Esophagus squamous epithelium (tissue), 5 donors: ENCODE measurements at regions not wholly inside any gene's neighbourhood (a gene's known extent, or its start where the extent isn't known, plus 50 kb on each side); places are given as distances from the start of the nearest gene placed in this dataset.

Source experiments
- DNase-seq: peaks from one replicate; lab custom pipeline; 2025; lab: John Stamatoyannopoulos, UW
- H3K27ac ChIP-seq, 4 donors: fragments of 200-600 bp; sonication (generic); one replicate each; pipeline ENCODE4 v1.5.1; 2016 to 2019; ENCODE audit warnings: mild to moderate bottlenecking in 1 of 4
- H3K27me3 ChIP-seq, 4 donors: fragments of 200-600 bp; sonication (generic); 1 replicate in 3 of 4; 2 replicates in 1 of 4; pipeline versions ENCODE4 v1.5.1 to v1.6.0; 2017 to 2021; ENCODE audit warnings: antibody characterized with exemption in 1 of 4
- H3K36me3 ChIP-seq, 3 donors: fragments of 200-600 bp; sonication (generic); one replicate each; pipeline ENCODE4 v1.5.1; 2016 to 2019
- H3K4me1 ChIP-seq, 3 donors: fragments of 200-600 bp; sonication (generic); one replicate each; pipeline ENCODE4 v1.5.1; 2017 to 2019
- H3K4me3 ChIP-seq, 4 donors: fragments of 200-600 bp; sonication (generic); 1 replicate in 3 of 4; 2 replicates in 1 of 4; pipeline ENCODE4 v1.5.1; 2016 to 2019; ENCODE audit warnings: mild to moderate bottlenecking in 2 of 4, moderate library complexity in 1 of 4
- H3K9me3 ChIP-seq, 3 donors: fragments of 200-600 bp; sonication (generic); one replicate each; pipeline ENCODE4 v1.5.1; 2016 to 2019
- CTCF ChIP-seq, 6 experiments: fragments of 450-650 bp in 4 of 6; fragments of 200-600 bp in 2 of 6; sonication (generic) in 2 of 6; IDR thresholded peaks; one replicate each; pipeline ENCODE4 v1.5.1; 2016 to 2019; ENCODE audit warnings: antibody characterized with exemption in 6 of 6, mild to moderate bottlenecking in 4 of 6, moderate library complexity in 4 of 6
- POLR2A ChIP-seq, 4 donors: fragments of 450-650 bp; IDR thresholded peaks; one replicate each; pipeline ENCODE4 v1.6.1; 2017; ENCODE audit warnings: antibody characterized with exemption in 4 of 4, mild to moderate bottlenecking in 4 of 4, moderate library complexity in 3 of 4
- WGBS, 2 donors: methylation state at CpG; one replicate each; pipeline ENCODE4 v1.1.5; 2018; 5-methylcytosine and 5-hydroxymethylcytosine counted together
- intact Hi-C: fragments of 100-400 bp; cut with DNase I; formaldehyde crosslinking; loops from one replicate; pipeline ENCODE4 v1.15.0; 2022
- donor health status: DM: yes; HTN: yes; CAD: no.

- intact Hi-C loops, result no loop called here
- H3K27ac ChIP-seq, result peak overlapping the region; percentile 90 to 95 (median 91)
- H3K36me3 ChIP-seq, result peaks cover 0 to 13% (median 0%) of the 10 kb centered on the region in 3 donors
- no peaks in the 10 kb centered on the region for H3K27me3 ChIP-seq
- TF ChIP-seq POLR2A (IDR thresholded peaks at IDR 0.05), result no peak
- no peak for TF ChIP-seq CTCF (IDR thresholded peaks at IDR 0.05)
- no peak for DNase-seq
- WGBS, 2 donors, result 28 to 30% methylated on average over 1 to 2 of the region's 2 CpGs
- H3K9me3 ChIP-seq, result no peaks in the 10 kb centered on the region
- peak overlapping the region; percentile 34 to 64 (median 49) for H3K4me3 ChIP-seq
- H3K4me1 ChIP-seq, result peaks cover 17 to 97% (median 46%) of the 10 kb centered on the region in 3 donors
These were observed 206.3 kb upstream of the KLF14 start for GRCh38 chr7:130940326-130940725.

GRCh38 chr7:130940907-130941306 is 206.9 kb upstream of the KLF14 start:
- Histone ChIP-seq H3K4me1 (peaks cover 17 to 98% (median 49%) of the 10 kb centered on the region in 3 donors), H3K36me3 (peaks cover 0 to 7% (median 0%) of the 10 kb centered on the region in 3 donors), H3K9me3 (no peaks in the 10 kb centered on the region), H3K27ac (peak overlapping the region; percentile 90 to 95 (median 91)), H3K4me3 (peak overlapping the region; percentile 34 to 64 (median 49)), H3K27me3 (no peaks in the 10 kb centered on the region)
- TF ChIP-seq POLR2A (IDR thresholded peaks at IDR 0.05), result no peak
- no peak for TF ChIP-seq CTCF (IDR thresholded peaks at IDR 0.05)
- intact Hi-C loops, result no loop called here
- 28 to 41% methylated on average over 7 of the region's 7 CpGs for whole genome bisulfite sequencing, 2 donors
- no peak for DNase-seq

- Histone ChIP-seq H3K27me3 (no peaks in the 10 kb centered on the region), H3K36me3 (peaks cover 0 to under 1% (median 0%) of the 10 kb centered on the region in 3 donors), H3K27ac (peak overlapping the region; percentile 90 to 95 (median 91)), H3K9me3 (no peaks in the 10 kb centered on the region), H3K4me1 (peaks cover 17 to 98% (median 49%) of the 10 kb centered on the region in 3 donors), H3K4me3 (peak overlapping the region; percentile 34 to 64 (median 49))
- TF ChIP-seq CTCF (IDR thresholded peaks at IDR 0.05) (no peak), POLR2A (IDR thresholded peaks at IDR 0.05) (peak in 2 of 4 donors; percentile 34 to 55)
- no peak for DNase-seq
- 28 to 42% methylated on average over 13 to 17 of the region's 20 CpGs for WGBS, 2 donors
- intact Hi-C loops, result no loop called here
These were observed 207.6 kb upstream of the KLF14 start for GRCh38 chr7:130941322-130942210.

GRCh38 chr7:130942211-130942964 is 208.4 kb upstream of the KLF14 start:
- H3K27ac ChIP-seq, result peak overlapping the region; percentile 90 to 95 (median 91)
- TF ChIP-seq POLR2A (IDR thresholded peaks at IDR 0.05) (peak in 2 of 4 donors; percentile 27 to 69), CTCF (IDR thresholded peaks at IDR 0.05) (no peak)
- peaks cover 12 to 98% (median 49%) of the 10 kb centered on the region in 3 donors for H3K4me1 ChIP-seq
- no peaks in the 10 kb centered on the region for H3K9me3 ChIP-seq
- intact Hi-C loops, result no loop called here
- H3K27me3 ChIP-seq, result no peaks in the 10 kb centered on the region
- DNase-seq, result no peak
- WGBS, 2 donors, result 24 to 28% methylated on average over 10 of the region's 10 CpGs
- H3K36me3 ChIP-seq, result no peaks in the 10 kb centered on the region
- peak overlapping the region; percentile 34 to 64 (median 49) for H3K4me3 ChIP-seq
